Stimulated activated naive CD4-positive, alpha-beta T cell (primary cell): ENCODE measurements at regions not wholly inside any gene's neighbourhood (a gene's known extent, or its start where the extent isn't known, plus 50 kb on each side); places are given as distances from the start of the nearest gene placed in this dataset.
"Not testable (repeated sequence)": the region's sequence is repeated elsewhere in the genome, so short reads cannot be mapped to it uniquely, and the experiment has no call there.

Source experiments
- DNase-seq, 6 experiments: peaks; one replicate each; lab custom pipeline; 2025; lab: John Stamatoyannopoulos, UW

DNA sequence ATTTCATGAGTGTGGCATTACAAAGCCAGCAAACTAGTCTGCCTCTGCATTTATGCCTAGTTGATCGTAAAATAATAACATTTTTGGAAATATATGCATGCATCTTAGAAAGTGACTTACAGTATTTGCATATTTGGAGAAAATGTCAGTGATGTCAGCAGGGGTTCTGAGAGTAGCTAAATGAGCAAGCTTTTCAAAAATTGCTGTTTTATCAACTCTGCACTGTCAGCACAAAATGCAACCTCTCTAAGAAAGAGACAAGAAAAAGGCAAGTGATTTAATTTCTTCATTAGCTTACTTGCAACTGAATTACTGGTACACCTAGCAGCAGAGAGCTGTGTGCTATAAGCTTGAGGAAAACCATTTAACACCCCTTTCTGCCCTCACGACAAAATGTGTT lies 632.5 kb upstream of the MMS22L start:
- DNase-seq, result no peak

DNA sequence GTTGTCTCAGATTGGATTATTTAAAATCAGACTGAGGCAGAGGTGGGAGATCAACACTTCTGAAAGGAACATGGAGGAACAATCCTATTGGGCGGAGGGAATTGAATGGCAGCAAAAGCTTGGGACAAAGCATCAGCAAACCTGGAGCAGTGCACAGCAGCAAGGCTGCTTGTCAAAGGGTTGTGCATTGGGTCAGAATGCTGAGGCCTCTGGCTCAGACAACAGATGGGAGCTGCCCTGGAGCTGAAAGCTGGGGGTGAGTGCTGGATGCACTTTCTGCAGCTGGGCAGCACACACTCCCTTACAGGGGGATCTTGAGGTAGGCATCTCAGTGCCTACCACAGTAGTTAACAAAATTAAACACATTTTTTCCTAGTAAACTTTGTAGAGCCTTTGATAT lies 634.4 kb upstream of the MMS22L start:
- DNase-seq, result no peak

DNA sequence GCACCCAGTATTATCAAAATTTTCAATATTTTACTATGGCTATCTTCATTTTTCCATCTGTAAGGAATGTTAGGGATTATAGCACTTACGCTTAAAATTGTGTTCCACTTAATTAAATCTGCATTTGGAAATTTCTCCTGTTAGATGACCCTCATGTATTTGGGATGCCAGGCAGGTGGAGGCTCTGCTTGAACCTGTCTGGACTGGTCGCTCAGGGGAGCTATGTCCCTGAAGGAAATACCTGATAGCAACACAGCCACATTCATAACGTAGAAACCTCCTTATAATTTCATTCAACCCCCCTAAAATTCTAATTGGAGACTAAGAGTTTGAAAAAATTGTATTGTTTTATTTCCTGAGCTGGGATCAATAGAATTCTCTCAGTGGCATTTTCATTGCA lies 636.0 kb upstream of the MMS22L start:
- no peak for DNase-seq

DNA sequence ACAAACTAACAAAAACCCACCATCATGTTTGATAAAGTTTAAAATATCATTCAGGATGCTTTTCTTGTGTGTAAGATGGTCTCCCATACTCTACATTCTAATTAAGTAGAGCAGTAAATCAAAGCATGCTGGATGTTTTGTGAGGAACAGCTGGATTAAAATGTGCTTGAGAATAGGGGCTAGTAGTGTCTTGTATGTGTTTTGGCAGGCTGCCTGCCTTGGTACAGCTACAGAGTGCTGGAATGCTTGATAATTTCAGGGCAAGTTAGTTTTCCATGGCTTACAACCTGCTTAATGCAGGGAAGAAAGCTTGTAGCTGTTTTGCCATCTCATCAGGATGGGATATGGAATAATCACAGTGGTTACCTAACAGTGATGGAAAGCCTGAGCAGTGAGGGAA lies 636.6 kb upstream of the MMS22L start:
- no peak for DNase-seq

DNA sequence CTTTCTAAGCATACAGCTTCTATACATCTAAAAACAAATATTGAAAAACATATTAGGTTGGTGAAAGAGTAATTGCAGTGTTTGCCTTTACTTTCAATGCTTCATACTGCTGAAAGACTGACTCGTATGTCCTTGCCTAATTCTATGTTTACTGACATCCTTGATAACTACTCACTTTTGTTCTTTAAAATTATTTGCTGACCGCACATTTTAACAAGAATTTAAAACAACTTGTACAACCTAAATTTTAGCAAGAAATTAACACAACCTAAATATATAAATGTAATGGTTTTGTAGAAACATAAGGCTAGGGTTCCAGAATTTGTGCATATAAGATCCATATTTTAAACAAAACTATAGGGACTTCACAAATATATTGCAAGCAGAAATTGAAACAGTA lies 640.2 kb upstream of the MMS22L start:
- DNase-seq, result no peak

DNA sequence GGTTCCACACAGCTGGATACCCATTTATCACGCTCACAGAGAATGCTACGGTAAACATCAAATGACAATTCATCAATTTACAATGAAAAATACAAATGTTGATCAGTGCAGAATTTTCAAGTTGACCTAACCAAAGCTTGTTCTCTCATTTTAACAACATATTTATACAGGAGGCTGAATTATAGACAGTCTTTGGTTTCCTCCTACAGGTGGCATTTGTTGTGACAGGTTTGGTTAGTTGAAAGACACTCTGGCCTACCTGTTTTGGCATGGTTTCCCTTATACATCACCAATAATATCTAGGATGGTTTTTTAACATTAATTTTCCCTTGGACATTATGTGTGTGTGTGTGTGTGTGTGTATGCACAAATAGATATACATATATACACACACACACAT lies 642.5 kb upstream of the MMS22L start:
- no peak for DNase-seq

DNA sequence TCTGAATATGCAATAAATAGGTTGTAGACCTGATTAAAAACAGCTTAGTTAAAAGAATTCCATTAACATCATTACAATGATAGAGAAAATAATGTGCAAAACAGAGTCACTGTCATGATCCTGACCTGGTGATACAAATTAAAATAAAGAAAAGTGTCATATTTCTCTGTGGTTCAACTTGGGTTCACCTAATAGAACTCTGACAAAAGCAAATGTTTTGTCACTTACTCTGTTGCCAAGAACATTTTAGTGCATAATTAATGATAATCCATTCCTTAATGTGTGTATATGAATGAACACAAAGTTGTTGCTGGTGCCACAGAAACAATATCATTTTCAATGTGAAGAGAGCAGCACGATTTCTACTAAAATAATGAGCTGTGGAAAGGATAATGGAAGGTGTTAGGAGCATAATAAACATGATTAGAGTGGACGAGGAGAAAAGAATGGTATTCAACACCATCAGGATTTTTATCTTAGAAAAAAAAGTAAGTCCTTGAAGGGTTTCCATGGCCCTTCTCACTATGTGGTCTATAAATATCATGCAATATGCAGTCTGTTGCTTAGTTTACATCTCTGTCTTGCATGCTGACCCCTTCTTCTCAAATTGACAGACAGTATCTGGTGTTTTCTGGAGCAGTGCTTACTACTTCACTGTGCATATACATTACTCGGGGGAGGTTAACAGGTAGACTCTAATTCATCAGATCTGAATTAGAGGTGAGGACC lies 656.6 kb upstream of the MMS22L start:
- DNase-seq, result no peak

DNA sequence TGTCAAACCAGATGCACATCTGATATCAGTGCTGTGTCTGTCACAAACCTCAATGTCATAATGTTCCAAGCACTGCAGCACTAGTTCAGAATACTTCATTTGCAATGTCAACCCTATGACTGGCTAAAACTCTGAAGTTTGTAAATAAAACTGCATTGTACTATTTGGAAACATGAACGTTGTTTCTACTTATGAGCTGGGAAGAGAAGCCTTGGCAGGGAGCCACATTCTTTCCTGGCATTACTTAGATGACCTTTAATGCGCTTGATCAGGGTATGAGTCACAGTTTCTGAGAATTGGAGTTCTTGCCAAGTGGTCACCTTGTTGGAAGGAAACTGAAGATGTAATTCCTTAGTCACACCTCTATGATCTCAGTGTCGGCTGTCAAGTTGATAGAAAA lies 664.8 kb upstream of the MMS22L start:
- no peak for DNase-seq

DNA sequence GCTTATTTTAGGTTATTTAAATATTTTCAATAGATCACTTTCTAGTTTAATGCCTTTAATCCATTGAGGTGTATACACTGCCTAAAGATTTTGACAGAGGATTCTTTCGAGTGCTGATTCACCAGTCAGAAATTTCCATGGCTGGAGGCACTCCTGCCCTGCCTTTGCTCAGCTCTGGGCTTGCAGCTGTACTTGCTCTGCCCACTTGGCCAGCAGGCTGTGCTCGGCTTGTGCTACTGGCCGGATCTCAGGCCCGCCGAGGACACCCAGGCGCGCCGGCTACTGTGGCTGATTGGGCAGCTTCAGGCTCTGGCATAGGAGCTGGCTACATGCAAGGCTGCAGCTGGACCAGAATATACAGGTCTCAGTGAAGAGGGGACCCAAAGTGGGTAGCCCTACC lies 675.1 kb upstream of the MMS22L start:
- DNase-seq, result no peak

DNA sequence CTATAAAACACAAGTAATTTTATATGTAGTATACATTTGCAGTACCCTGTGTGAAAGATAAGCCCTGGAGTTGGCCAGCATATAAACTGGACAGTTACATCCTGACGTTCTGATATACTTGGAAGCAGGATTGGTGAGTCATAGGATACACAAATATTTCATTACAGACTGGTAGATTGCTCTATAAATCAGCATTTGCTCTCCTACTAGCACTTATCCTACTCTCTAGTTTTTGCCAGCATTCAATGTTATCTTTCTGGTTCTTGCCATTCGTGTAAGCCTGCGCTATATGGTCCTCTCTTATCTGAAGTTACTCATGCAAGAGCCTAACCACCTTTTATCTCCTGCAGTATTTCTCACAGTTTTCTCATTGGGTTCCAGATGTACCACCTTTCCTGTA lies 680.2 kb upstream of the MMS22L start:
- no peak for DNase-seq

DNA sequence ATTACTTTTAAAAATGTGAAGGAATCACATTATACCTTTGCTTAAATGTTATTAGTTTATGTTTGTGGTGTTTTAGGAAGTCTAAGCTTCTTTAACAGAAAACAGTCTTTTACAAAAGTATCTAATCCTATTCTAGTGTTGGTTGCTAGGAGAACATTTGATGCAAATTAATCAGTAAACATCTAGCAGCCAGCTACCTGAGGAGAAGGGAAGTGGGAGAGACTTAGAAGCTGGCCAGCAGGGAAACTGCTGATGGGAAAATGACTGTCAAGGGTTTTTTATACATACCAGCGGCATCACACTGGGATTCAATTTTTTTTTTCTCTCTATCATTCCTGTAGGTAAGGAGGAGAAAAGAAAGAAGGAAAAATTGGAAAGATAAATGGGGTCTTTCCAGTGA lies 686.0 kb upstream of the MMS22L start:
- no peak for DNase-seq

DNA sequence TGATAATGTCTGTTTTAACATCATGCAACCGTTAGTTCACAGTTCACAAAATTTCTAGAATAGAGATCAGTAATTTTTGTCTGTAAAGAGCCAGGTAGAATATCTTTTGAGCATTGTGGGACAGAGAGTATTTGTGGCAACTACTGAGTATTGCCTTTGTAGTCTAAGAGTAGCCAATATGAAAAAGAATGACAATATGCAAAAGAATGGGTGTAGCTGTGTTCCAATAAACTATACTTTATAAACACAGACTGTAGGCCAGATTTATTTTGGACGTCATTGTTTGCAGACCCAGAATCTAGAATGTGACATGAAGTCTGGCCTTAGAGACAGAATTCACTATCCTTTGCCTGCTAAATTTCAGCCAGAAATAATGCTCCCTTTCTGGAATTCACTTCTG lies 694.1 kb upstream of the MMS22L start:
- DNase-seq, result no peak

DNA sequence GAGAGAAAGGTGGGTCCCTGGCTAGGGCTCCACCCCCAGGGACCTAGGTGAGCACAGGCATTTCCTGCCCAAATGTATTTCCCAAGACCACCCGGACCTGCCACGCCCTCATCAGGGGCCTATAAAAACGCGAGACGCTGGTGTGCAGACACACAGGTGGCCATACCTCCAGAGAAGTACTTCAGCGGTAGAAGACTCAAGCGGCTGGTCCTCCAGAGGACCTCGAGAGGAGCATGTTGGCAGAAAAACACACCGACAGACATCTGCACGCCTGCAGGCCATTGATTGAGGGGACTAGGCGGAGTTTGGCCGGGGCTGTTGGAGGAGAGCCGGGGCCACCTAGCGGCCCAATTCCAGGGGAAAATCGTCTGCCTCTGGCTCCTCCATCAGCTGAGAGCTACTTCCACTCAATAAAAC lies 695.8 kb upstream of the MMS22L start:
- no peak for DNase-seq

DNA sequence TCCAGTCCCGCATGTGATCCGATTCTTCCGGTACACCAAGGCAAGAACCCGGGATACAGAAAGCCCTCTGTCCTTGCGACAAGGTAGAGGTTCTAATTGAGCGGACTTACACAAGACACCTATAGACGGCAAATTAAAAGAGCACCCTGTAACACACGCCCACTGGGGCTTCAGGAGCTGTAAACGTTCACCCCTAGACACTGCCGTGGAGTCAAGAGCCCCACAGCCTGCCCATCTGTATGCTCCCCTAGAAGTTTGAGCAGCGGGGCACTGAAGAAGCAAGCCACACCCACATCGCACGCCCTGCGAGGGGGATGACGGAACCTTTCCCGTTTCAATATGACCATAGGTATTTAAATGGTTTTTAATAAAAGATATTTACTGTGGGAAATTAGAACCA lies 696.3 kb upstream of the MMS22L start:
- DNase-seq, result not testable (repeated sequence)

DNA sequence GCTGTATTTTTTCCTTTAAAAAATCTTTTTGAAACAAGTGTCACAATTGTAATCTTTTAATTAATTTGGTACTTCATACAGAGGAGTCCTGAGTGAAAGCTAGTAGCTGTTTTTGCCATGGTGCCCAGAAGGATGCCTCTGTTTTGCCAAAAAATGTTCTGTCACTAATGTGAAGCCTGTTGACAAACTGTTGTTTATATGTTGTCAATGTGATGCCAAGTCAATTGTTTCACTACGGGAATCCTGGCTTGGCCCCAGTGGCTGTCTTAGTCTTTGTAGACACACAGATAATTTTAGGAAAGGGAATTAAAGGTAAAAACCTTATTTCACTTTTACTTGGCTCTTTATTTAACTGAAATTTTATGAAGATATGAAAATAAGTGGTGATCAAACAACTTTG lies 706.4 kb upstream of the MMS22L start:
- no peak for DNase-seq

DNA sequence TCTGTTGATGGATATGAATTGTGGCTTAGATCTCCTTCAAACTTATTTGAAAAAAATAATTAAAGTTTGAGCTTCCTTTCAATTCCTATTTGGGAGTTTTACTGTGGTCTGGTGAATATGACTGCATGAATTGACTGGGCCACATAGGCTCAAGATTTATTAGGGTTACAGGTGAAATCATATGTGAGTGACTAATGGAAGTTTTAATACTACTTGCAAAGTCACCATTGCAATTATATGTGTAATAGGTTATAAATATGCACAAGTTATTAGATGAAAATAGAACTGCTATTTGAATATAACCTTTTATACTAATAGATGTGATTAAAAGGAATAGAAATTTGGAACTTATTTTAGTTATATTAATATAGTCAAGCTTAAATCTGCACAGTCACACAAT lies 712.1 kb upstream of the MMS22L start:
- DNase-seq, result no peak

DNA sequence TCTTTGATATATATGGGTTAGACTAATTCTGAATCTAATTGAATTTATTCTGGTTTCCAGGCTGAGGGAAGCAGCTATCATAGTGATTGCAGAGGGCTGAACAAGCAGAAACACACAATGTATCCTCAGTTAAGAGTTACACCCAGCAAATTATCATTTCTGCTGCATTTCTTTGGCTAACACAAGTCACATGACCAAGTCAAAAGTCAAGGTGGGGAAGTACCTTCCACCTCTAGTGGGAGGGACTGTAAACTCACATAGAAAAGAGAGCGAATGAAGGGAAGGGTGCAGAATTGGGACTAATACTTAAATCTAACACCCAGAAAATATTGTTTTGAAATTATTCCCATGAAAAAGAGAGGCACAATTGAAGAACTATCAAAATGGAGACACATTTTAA lies 719.7 kb upstream of the MMS22L start:
- no peak for DNase-seq

DNA sequence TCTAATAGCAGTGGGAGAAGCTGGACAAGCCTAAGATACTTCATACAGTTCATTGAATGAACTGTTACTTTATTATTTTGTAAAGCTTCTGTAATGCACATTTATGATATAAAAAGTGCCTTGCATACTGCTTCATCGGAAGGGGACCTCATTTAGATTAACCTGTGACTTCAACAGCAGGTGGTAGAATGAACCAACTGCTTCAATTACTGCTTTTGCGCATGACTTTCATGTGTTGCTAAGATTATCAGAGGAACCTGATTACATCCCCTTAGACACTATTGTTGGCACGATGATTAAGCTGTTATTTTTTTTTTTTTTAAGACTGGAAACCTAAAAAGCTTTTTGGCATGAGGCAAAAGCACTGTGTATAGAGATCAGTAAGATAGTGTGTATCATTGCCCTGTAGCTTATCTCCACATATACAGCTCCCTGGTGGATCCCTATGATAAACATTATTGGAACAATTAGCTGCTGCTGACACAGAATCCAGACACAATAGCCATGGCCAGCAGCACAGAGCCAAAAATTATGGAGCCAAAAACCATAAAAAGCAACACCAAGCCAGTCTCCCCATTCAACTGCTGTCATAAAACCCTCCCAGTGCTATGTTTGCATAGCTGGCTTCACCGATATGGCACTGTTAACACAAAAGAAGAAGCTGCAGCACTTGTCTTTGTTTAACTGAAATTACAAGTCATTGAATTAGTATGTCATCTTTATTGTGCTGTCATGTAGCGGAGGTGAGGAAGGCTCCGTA lies 731.6 kb upstream of the MMS22L start:
- DNase-seq, result no peak

DNA sequence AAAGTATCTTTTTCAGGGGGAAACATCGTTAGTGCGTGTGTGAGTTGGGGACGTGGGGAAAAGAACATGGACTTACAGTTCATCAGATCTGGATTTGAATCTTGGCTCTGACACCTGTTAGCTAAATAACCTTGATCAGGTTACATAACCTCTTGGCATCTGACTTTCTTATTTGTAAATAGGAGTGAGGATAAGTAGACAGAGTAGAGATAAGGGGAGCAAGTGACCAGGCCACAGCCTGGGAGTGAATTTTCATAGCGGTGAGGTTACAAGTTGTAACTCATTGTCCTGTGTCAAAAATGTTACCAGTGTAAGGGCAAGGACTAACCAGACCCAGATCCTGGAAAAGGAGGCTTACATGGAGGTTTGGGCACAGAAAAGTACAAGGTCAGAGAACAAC lies 733.5 kb upstream of the MMS22L start:
- DNase-seq, result no peak

DNA sequence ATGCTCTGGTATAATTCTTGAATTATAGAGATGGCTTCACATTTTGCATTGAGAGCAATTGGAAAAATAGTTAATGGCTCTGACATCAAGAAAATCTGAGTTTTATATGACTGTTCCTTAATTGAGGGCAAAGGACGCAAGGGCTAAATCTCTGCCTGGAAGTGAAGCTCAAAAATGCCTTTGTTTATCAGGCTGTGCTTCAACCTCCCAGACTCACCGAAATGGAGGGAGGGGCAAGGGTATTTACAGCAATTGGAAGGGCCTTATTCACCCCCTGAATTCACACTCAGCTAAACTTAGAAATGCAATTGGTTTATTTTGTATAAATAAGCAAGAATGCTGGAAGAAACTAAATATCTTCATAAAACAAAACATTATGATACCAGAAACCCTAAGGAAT lies 737.2 kb upstream of the MMS22L start:
- DNase-seq, result no peak

DNA sequence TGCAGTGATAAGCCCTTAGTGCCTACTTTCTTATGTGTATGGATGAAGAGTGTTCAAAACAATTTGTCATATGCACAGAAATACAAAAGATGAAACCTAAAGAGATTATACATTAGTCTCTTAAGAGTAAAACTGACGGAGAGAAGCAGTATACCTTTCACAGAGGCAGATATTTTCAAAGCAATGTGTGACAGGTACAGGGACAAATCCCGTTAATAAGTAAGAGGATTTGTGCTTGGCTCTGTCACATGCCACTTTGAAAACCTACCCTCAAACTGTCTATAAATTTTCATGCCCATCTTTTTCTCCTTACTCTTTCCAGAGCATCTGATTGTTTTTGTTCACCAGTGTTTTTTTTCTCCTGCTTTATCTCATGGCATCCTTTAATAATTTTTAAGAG lies 741.3 kb upstream of the MMS22L start:
- DNase-seq, result no peak

DNA sequence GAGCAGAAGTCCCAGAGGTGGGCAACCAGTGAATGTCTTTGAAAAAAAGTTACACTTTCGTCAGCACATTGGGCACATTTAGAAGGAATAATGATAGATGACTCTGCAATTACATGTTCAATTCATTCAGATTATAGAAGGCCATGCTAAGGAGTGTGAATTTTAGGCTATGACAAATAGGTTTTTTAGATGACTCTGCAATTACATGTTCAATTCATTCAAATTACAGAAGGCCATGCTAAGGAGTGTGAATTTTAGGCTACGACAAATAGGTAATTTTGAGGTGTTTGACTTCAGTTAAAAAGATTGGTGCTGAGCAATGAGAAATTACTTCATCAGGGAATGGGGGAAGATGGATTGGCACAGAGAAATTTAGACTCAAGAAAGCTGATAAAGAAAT lies 744.9 kb upstream of the MMS22L start:
- DNase-seq, result no peak

DNA sequence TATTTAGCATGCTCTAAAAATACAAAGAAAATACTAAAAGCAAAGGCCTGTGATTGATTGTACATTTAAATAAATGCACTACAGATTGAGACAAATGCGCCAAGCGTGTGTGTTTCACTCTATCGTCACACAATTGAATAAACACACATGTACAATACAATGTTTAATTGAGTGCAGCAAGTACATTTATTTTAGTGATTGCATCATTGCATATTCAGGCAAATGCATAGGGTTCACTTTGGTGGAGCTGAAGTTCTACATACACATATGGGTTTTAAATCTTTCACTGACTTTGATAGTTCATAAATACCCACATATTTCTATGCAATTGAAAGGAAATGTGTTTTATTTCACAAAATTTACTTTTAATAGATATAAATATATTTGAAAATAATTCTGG lies 750.6 kb upstream of the MMS22L start:
- no peak for DNase-seq

DNA sequence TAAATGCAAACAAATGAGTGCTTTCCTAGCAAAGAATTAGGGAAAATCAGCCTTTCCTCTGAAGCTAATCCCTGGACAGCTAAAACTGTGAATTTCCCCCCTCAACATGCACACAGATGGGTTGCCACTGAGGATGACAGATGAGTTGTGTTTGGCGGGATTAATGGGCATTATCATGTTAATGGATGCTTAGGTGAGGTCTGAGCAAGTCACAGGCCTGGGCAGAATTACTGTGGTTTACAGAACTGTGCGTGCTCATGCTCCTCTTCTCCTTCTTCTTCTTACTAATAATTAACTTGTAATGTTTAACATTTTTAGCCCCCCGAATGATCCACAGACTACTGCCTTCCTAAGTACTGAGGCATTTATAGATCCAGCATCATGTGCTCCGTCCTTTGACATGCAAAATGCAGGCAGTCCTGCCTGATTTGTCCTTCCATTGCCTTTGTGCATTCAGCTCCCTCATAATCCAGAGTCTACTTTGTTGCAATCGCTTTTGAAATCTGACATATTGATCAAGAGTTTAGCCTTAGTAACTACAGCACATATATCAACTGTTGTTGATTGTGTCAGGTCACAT lies 753.4 kb upstream of the MMS22L start:
- no peak for DNase-seq
